ENCODE measurements at regions not wholly inside any gene's neighbourhood (a gene's known extent, or its start where the extent isn't known, plus 50 kb on each side); places are given as distances from the start of the nearest gene placed in this dataset.

DNA sequence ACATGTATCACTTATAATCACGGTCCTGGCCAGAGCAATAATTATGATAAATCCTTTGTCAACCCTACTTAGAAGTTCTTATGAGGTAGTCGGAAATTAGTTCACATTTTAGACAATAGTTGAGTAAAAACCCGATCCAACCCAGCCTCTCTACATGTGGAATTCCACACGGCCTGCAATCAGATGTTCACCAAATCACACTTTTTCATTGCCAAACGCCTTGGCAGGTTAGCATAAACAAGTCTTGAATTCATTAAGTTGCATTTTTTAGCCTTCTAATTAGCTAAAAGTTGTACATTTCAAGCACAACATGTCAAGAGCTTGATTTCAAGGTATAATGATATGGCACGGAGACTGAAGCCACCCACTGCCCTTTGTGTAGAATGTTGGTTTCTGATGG is 65.3 kb downstream of the FOXL1 start:
- H3K27ac ChIP-seq (ENCODE audit: low read depth in 2 of 2, low read length in 2 of 2), result no peak overlapping the region
- no peaks in the 10 kb centered on the region for H3K9me3 ChIP-seq (ENCODE audit: control insufficient read depth in 2 of 2, low read length in 2 of 2)

GRCh38 chr16:86647561-86647960 is 69.2 kb downstream of the FOXL1 start:
- no peaks in the 10 kb centered on the region for H3K4me1 ChIP-seq (ENCODE audit: control insufficient read depth in 2 of 2, insufficient read depth in 2 of 2, low read length in 2 of 2)
- H3K36me3 ChIP-seq (ENCODE audit: control insufficient read depth in 2 of 2, insufficient read depth in 2 of 2, low read length in 2 of 2), result no peaks in the 10 kb centered on the region
- H3K9me3 ChIP-seq (ENCODE audit: control insufficient read depth in 2 of 2, low read length in 2 of 2), result no peaks in the 10 kb centered on the region
- peaks cover 2 to 3% of the 10 kb centered on the region in 2 donors for H3K27me3 ChIP-seq (ENCODE audit: control insufficient read depth in 2 of 2, insufficient read depth in 2 of 2, low read length in 2 of 2)
- no peak overlapping the region for H3K4me3 ChIP-seq (ENCODE audit: low read length in 2 of 2)
- no peak overlapping the region for H3K9ac ChIP-seq (ENCODE audit: low read depth in 1 of 2, low read length in 2 of 2)
- H3K27ac ChIP-seq (ENCODE audit: low read depth in 2 of 2, low read length in 2 of 2), result no peak overlapping the region

More for the DNA sequence above, 65.3 kb downstream of the FOXL1 start:
- H3K4me3 ChIP-seq (ENCODE audit: low read length in 2 of 2), result no peak overlapping the region
- H3K27me3 ChIP-seq (ENCODE audit: control insufficient read depth in 2 of 2, insufficient read depth in 2 of 2, low read length in 2 of 2), result peaks cover 0 to 2% of the 10 kb centered on the region in 2 donors
- no peak overlapping the region for H3K9ac ChIP-seq (ENCODE audit: low read depth in 1 of 2, low read length in 2 of 2)
- no peaks in the 10 kb centered on the region for H3K36me3 ChIP-seq (ENCODE audit: control insufficient read depth in 2 of 2, insufficient read depth in 2 of 2, low read length in 2 of 2)
- no peaks in the 10 kb centered on the region for H3K4me1 ChIP-seq (ENCODE audit: control insufficient read depth in 2 of 2, insufficient read depth in 2 of 2, low read length in 2 of 2)

GRCh38 chr16:86649875-86650274 is 71.5 kb downstream of the FOXL1 start:
- Histone ChIP-seq H3K4me1 (ENCODE audit: control insufficient read depth in 2 of 2, insufficient read depth in 2 of 2, low read length in 2 of 2) (no peaks in the 10 kb centered on the region), H3K36me3 (ENCODE audit: control insufficient read depth in 2 of 2, insufficient read depth in 2 of 2, low read length in 2 of 2) (no peaks in the 10 kb centered on the region), H3K27ac (ENCODE audit: low read depth in 2 of 2, low read length in 2 of 2) (no peak overlapping the region), H3K9me3 (ENCODE audit: control insufficient read depth in 2 of 2, low read length in 2 of 2) (no peaks in the 10 kb centered on the region), H3K27me3 (ENCODE audit: control insufficient read depth in 2 of 2, insufficient read depth in 2 of 2, low read length in 2 of 2) (peaks cover 2 to 7% of the 10 kb centered on the region in 2 donors), H3K9ac (ENCODE audit: low read depth in 1 of 2, low read length in 2 of 2) (no peak overlapping the region), H3K4me3 (ENCODE audit: low read length in 2 of 2) (no peak overlapping the region)

DNA sequence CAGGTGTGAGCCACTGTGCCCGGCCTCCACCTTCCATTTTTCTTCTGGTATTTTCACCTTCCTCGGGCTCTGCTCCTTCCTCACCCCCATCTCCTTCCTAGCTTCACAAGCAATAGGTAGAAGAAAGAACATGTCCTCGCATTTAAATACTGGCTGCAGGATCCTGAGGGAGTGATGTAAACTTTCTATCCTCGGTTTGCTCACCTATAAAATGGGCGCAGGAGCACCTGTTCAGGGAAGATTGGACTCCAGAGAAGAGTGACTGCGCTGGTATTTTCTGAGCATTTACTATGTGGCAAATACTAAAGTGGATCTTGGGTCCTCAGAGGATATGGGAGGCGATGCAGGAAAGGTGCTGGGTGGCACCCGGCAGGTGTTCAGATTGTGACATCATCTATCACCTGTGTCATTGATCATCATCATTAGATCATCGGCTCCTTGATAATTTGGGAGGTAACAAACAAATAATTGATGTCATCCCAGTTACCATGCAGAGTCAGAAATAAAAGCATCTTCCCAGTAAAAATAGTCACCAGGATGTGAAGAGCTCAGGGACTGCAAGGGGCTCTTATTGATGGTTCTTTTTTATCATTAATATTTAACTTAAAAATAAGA is 72.8 kb downstream of the FOXL1 start:
- no peak overlapping the region for H3K4me3 ChIP-seq (ENCODE audit: low read length in 2 of 2)
- no peak overlapping the region for H3K27ac ChIP-seq (ENCODE audit: low read depth in 2 of 2, low read length in 2 of 2)
- H3K9ac ChIP-seq (ENCODE audit: low read depth in 1 of 2, low read length in 2 of 2), result no peak overlapping the region
- H3K36me3 ChIP-seq (ENCODE audit: control insufficient read depth in 2 of 2, insufficient read depth in 2 of 2, low read length in 2 of 2), result no peaks in the 10 kb centered on the region
- no peaks in the 10 kb centered on the region for H3K4me1 ChIP-seq (ENCODE audit: control insufficient read depth in 2 of 2, insufficient read depth in 2 of 2, low read length in 2 of 2)
- no peaks in the 10 kb centered on the region for H3K9me3 ChIP-seq (ENCODE audit: control insufficient read depth in 2 of 2, low read length in 2 of 2)
- H3K27me3 ChIP-seq (ENCODE audit: control insufficient read depth in 2 of 2, insufficient read depth in 2 of 2, low read length in 2 of 2), result peaks cover 2 to 7% of the 10 kb centered on the region in 2 donors

DNA sequence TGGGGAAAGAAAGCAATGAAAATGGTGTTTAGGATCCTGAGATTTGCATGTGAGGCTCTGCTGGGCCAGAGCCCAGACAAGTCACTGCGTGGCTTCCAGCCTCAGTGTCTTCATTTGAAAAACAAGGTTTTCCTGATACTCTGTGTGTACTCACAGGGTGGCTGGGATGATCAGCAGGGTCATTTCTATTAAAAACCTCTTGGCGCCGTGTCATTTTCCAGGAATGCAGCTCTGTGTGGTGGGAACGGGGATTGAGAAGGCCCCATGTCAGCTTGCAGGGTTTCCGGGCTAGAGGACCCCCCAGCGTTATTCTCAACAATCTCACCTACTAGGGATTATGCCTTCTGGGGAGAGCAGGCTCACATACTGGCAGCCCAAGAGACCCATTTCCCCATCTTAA is 73.5 kb downstream of the FOXL1 start:
- H3K27me3 ChIP-seq (ENCODE audit: control insufficient read depth in 2 of 2, insufficient read depth in 2 of 2, low read length in 2 of 2), result peaks cover 0 to 7% of the 10 kb centered on the region in 2 donors
- no peak overlapping the region for H3K27ac ChIP-seq (ENCODE audit: low read depth in 2 of 2, low read length in 2 of 2)
- no peaks in the 10 kb centered on the region for H3K36me3 ChIP-seq (ENCODE audit: control insufficient read depth in 2 of 2, insufficient read depth in 2 of 2, low read length in 2 of 2)
- no peak overlapping the region for H3K9ac ChIP-seq (ENCODE audit: low read depth in 1 of 2, low read length in 2 of 2)
- no peaks in the 10 kb centered on the region for H3K4me1 ChIP-seq (ENCODE audit: control insufficient read depth in 2 of 2, insufficient read depth in 2 of 2, low read length in 2 of 2)
- no peak overlapping the region for H3K4me3 ChIP-seq (ENCODE audit: low read length in 2 of 2)
- no peaks in the 10 kb centered on the region for H3K9me3 ChIP-seq (ENCODE audit: control insufficient read depth in 2 of 2, low read length in 2 of 2)

- H3K4me3 ChIP-seq (ENCODE audit: low read length in 2 of 2), result no peak overlapping the region
- no peaks in the 10 kb centered on the region for H3K4me1 ChIP-seq (ENCODE audit: control insufficient read depth in 2 of 2, insufficient read depth in 2 of 2, low read length in 2 of 2)
- H3K9ac ChIP-seq (ENCODE audit: low read depth in 1 of 2, low read length in 2 of 2), result no peak overlapping the region
- peaks cover 0 to 7% of the 10 kb centered on the region in 2 donors for H3K27me3 ChIP-seq (ENCODE audit: control insufficient read depth in 2 of 2, insufficient read depth in 2 of 2, low read length in 2 of 2)
- no peaks in the 10 kb centered on the region for H3K9me3 ChIP-seq (ENCODE audit: control insufficient read depth in 2 of 2, low read length in 2 of 2)
- H3K36me3 ChIP-seq (ENCODE audit: control insufficient read depth in 2 of 2, insufficient read depth in 2 of 2, low read length in 2 of 2), result no peaks in the 10 kb centered on the region
- H3K27ac ChIP-seq (ENCODE audit: low read depth in 2 of 2, low read length in 2 of 2), result no peak overlapping the region
Measured at GRCh38 chr16:86653285-86654006, 75.1 kb downstream of the FOXL1 start.

DNA sequence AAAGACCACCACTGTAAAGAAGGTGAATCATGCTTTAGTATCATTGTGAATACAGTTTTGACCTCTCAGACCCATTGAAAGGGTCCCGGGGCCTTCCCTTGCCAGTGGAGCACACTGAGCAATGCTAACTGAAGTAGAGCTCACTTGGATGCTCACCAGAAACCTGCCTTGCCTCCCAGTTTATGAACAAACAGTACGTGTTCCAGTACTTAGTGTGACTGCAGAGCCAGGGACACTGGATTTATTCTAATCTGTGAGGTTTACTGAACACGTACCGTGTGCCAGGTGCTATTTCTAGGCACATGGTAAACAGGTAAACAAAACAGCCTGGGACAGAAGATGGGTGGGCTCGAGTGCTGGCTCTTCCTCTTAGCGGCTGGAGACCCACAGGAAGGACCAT is 79.6 kb downstream of the FOXL1 start:
- Histone ChIP-seq H3K4me1 (ENCODE audit: control insufficient read depth in 2 of 2, insufficient read depth in 2 of 2, low read length in 2 of 2) (no peaks in the 10 kb centered on the region), H3K9me3 (ENCODE audit: control insufficient read depth in 2 of 2, low read length in 2 of 2) (no peaks in the 10 kb centered on the region), H3K4me3 (ENCODE audit: low read length in 2 of 2) (no peak overlapping the region), H3K9ac (ENCODE audit: low read depth in 1 of 2, low read length in 2 of 2) (no peak overlapping the region), H3K36me3 (ENCODE audit: control insufficient read depth in 2 of 2, insufficient read depth in 2 of 2, low read length in 2 of 2) (no peaks in the 10 kb centered on the region), H3K27ac (ENCODE audit: low read depth in 2 of 2, low read length in 2 of 2) (no peak overlapping the region), H3K27me3 (ENCODE audit: control insufficient read depth in 2 of 2, insufficient read depth in 2 of 2, low read length in 2 of 2) (peaks cover 0 to 2% of the 10 kb centered on the region in 2 donors)

DNA sequence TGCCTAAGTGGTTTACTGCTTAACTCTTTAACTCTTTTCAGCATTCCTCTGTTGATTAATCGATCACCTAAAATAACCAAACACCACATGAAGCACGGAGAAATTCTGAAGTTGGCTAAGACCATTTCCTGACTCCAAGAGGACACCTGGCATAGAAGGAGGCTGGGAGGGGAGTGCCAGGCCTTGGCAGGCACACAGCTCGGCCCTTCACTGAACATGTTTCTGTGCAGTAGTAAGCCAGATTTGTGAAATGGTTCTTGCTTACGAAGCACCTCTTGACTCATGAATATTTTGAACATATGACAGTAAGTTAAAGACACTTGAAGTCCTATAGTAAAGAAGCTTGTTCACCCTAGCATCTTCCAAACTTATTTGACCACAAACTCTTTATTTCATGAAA is 82.3 kb downstream of the FOXL1 start:
- Histone ChIP-seq H3K27me3 (ENCODE audit: control insufficient read depth in 2 of 2, insufficient read depth in 2 of 2, low read length in 2 of 2) (no peaks in the 10 kb centered on the region), H3K4me1 (ENCODE audit: control insufficient read depth in 2 of 2, insufficient read depth in 2 of 2, low read length in 2 of 2) (peaks cover 2 to 10% of the 10 kb centered on the region in 2 donors), H3K36me3 (ENCODE audit: control insufficient read depth in 2 of 2, insufficient read depth in 2 of 2, low read length in 2 of 2) (no peaks in the 10 kb centered on the region), H3K9me3 (ENCODE audit: control insufficient read depth in 2 of 2, low read length in 2 of 2) (no peaks in the 10 kb centered on the region), H3K4me3 (ENCODE audit: low read length in 2 of 2) (no peak overlapping the region), H3K9ac (ENCODE audit: low read depth in 1 of 2, low read length in 2 of 2) (no peak overlapping the region), H3K27ac (ENCODE audit: low read depth in 2 of 2, low read length in 2 of 2) (no peak overlapping the region)

DNA sequence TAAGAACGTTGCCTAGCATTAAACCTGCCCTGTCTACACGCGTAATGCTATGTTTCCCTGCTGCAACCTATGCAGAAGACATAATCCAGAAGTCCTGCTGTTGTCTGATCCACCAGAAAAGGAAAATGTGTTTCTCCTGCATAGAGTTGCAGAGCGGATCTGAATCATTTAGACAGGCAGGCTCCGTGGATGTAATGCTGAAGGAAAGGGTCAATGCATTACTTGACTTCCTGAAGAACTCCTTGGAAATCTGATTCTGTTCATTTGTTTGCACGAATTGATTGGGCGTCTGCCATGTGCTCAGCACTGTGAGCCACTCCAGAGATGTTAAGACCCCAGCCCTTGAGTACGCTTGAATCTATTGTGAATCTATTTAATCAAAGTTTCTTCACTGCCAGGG is 83.4 kb downstream of the FOXL1 start:
- H3K27ac ChIP-seq (ENCODE audit: low read depth in 2 of 2, low read length in 2 of 2), result no peak overlapping the region
- no peaks in the 10 kb centered on the region for H3K27me3 ChIP-seq (ENCODE audit: control insufficient read depth in 2 of 2, insufficient read depth in 2 of 2, low read length in 2 of 2)

DNA sequence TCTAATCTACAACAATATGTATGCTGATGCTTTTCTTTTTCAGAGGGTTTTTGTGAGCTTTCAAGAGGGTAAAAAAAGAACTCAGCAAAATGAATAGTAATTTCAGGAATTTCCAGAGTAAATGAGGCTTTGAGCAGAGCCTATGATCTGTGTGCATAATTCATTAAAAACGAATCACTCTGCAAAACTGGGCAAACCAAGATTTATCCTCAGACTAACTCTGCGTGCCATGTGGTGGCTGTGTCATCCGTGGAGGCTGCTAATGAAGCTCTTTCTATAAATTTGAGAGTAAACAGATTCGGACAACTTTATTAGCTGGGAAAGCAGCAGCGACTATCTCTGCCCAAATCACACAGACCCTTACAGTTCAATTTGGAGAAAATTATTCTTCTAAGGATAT is 83.8 kb downstream of the FOXL1 start:
- Histone ChIP-seq H3K27me3 (ENCODE audit: control insufficient read depth in 2 of 2, insufficient read depth in 2 of 2, low read length in 2 of 2) (no peaks in the 10 kb centered on the region), H3K4me3 (ENCODE audit: low read length in 2 of 2) (no peak overlapping the region), H3K27ac (ENCODE audit: low read depth in 2 of 2, low read length in 2 of 2) (no peak overlapping the region), H3K9ac (ENCODE audit: low read depth in 1 of 2, low read length in 2 of 2) (no peak overlapping the region), H3K36me3 (ENCODE audit: control insufficient read depth in 2 of 2, insufficient read depth in 2 of 2, low read length in 2 of 2) (no peaks in the 10 kb centered on the region), H3K9me3 (ENCODE audit: control insufficient read depth in 2 of 2, low read length in 2 of 2) (no peaks in the 10 kb centered on the region), H3K4me1 (ENCODE audit: control insufficient read depth in 2 of 2, insufficient read depth in 2 of 2, low read length in 2 of 2) (peaks cover 2 to 10% of the 10 kb centered on the region in 2 donors)

More for the DNA sequence above, 83.4 kb downstream of the FOXL1 start:
- Histone ChIP-seq H3K9me3 (ENCODE audit: control insufficient read depth in 2 of 2, low read length in 2 of 2) (no peaks in the 10 kb centered on the region), H3K4me3 (ENCODE audit: low read length in 2 of 2) (no peak overlapping the region), H3K36me3 (ENCODE audit: control insufficient read depth in 2 of 2, insufficient read depth in 2 of 2, low read length in 2 of 2) (no peaks in the 10 kb centered on the region), H3K9ac (ENCODE audit: low read depth in 1 of 2, low read length in 2 of 2) (no peak overlapping the region), H3K4me1 (ENCODE audit: control insufficient read depth in 2 of 2, insufficient read depth in 2 of 2, low read length in 2 of 2) (peaks cover 2 to 10% of the 10 kb centered on the region in 2 donors)
